H9 (cell line): ENCODE measurements at regions not wholly inside any gene's neighbourhood (a gene's known extent, or its start where the extent isn't known, plus 50 kb on each side); places are given as distances from the start of the nearest gene placed in this dataset.
A peak's percentile ranks its signal among the peaks of the same experiment; 100 is the strongest.

Source experiments
- DNase-seq: peaks from one replicate; pipeline ENCODE4 v3.0.0-alpha.2; 2017
- H2AFZ ChIP-seq: one replicate; pipeline ENCODE4 v1.6.1; 2013; ENCODE audit warnings: mild to moderate bottlenecking, low read length, control low read depth, moderate library complexity
- H2AK5ac ChIP-seq: 2 replicates; pipeline ENCODE4 v1.6.1; 2013; ENCODE audit warnings: low read length, control low read depth, mixed read lengths; ENCODE audit not compliant: insufficient read length
- H2BK120ac ChIP-seq: one replicate; pipeline ENCODE4 v1.6.1; 2013; ENCODE audit warnings: low read depth, mild to moderate bottlenecking, low read length, control low read depth, inconsistent platforms; ENCODE audit not compliant: poor library complexity, severe bottlenecking
- H2BK12ac ChIP-seq: 2 replicates; pipeline ENCODE4 v1.6.1; 2013; ENCODE audit warnings: low read length, control low read depth, mixed read lengths, low read depth; ENCODE audit not compliant: insufficient read length
- H2BK15ac ChIP-seq: 2 replicates; pipeline ENCODE4 v1.6.1; 2013; ENCODE audit warnings: low read depth, low read length, control low read depth
- H2BK20ac ChIP-seq: one replicate; pipeline ENCODE4 v1.6.1; 2013; ENCODE audit warnings: low read depth, mild to moderate bottlenecking, low read length, control low read depth, inconsistent platforms; ENCODE audit not compliant: poor library complexity, severe bottlenecking
- H2BK5ac ChIP-seq: 2 replicates; pipeline ENCODE4 v1.6.1; 2013; ENCODE audit warnings: low read length, control low read depth, mixed read lengths; ENCODE audit not compliant: insufficient read length
- H3K14ac ChIP-seq: 2 replicates; pipeline ENCODE4 v1.6.1; 2013; ENCODE audit warnings: low read length, control low read depth; ENCODE audit not compliant: insufficient read depth
- H3K18ac ChIP-seq: 2 replicates; pipeline ENCODE4 v1.6.1; 2013; ENCODE audit warnings: low read depth, mild to moderate bottlenecking, mixed read lengths, low read length, control low read depth; ENCODE audit not compliant: insufficient read length
- H3K23ac ChIP-seq: 2 replicates; pipeline ENCODE4 v1.6.1; 2013; ENCODE audit warnings: low read length, control low read depth, mixed read lengths, low read depth; ENCODE audit not compliant: insufficient read length
- H3K23me2 ChIP-seq: 2 replicates; pipeline ENCODE4 v1.6.1; 2013; ENCODE audit warnings: low read depth, mild to moderate bottlenecking, mixed read lengths, low read length, control low read depth; ENCODE audit not compliant: insufficient read length, poor library complexity, severe bottlenecking
- H3K27ac ChIP-seq: 2 replicates; pipeline ENCODE4 v1.5.1; 2013; ENCODE audit warnings: low read length, control low read depth, mixed read lengths, low read depth; ENCODE audit not compliant: insufficient read length
- H3K27me3 ChIP-seq: 2 replicates; pipeline ENCODE4 v1.6.1; 2013; ENCODE audit warnings: low read length, control low read depth, inconsistent platforms; ENCODE audit not compliant: insufficient read depth
- H3K4ac ChIP-seq: 2 replicates; pipeline ENCODE4 v1.6.1; 2013; ENCODE audit warnings: low read depth, mild to moderate bottlenecking, control low read depth, inconsistent platforms, low read length, moderate library complexity
- H3K4me1 ChIP-seq: 2 replicates; pipeline ENCODE4 v1.6.1; 2013; ENCODE audit warnings: low read length, control low read depth, inconsistent platforms; ENCODE audit not compliant: insufficient read depth
- H3K4me2 ChIP-seq: 2 replicates; pipeline ENCODE4 v1.6.1; 2013; ENCODE audit warnings: low read length, control low read depth, mixed read lengths; ENCODE audit not compliant: insufficient read length, insufficient read depth
- H3K56ac ChIP-seq: 2 replicates; pipeline ENCODE4 v1.6.1; 2013; ENCODE audit warnings: low read depth, mild to moderate bottlenecking, mixed read lengths, low read length, control low read depth; ENCODE audit not compliant: insufficient read length
- H3K79me1 ChIP-seq: 2 replicates; pipeline ENCODE4 v1.6.1; 2013; ENCODE audit warnings: low read depth, mild to moderate bottlenecking, moderate library complexity, low read length, control low read depth, inconsistent platforms; ENCODE audit not compliant: insufficient read depth, poor library complexity, severe bottlenecking
- H3K79me2 ChIP-seq: 2 replicates; pipeline ENCODE4 v1.6.1; 2013; ENCODE audit warnings: low read length, control low read depth, inconsistent platforms; ENCODE audit not compliant: insufficient read depth
- H3K9ac ChIP-seq: 2 replicates; pipeline ENCODE4 v1.6.1; 2013; ENCODE audit warnings: low read length, control low read depth, mixed read lengths; ENCODE audit not compliant: insufficient read length; ENCODE audit errors: extremely low read depth
- H3K9me3 ChIP-seq: one replicate; pipeline ENCODE4 v1.6.1; 2013; ENCODE audit warnings: low read depth, low read length, inconsistent platforms; ENCODE audit not compliant: control insufficient read depth
- H3T11ph ChIP-seq: one replicate; pipeline ENCODE4 v1.6.1; 2013; ENCODE audit warnings: mild to moderate bottlenecking, low read length, control low read depth, inconsistent platforms
- H4K20me1 ChIP-seq: one replicate; pipeline ENCODE4 v1.6.1; 2013; ENCODE audit not compliant: control insufficient read depth, insufficient read length, insufficient read depth
- H4K5ac ChIP-seq: 2 replicates; pipeline ENCODE4 v1.6.1; 2013; ENCODE audit warnings: low read depth, mild to moderate bottlenecking, mixed read lengths, low read length, control low read depth; ENCODE audit not compliant: insufficient read length
- H4K8ac ChIP-seq: replicated peaks from 2 replicates; pipeline ENCODE4 v1.6.1; 2013; ENCODE audit warnings: low read length, control low read depth, mixed read lengths, low read depth; ENCODE audit not compliant: insufficient read length
- H4K91ac ChIP-seq: 2 replicates; pipeline ENCODE4 v1.6.1; 2013; ENCODE audit warnings: low read depth, mild to moderate bottlenecking, moderate library complexity, mixed read lengths, low read length, control low read depth; ENCODE audit not compliant: insufficient read length
- H3K27ac Mint-ChIP-seq, 3 experiments: 2 replicates in 2 of 3; 3 replicates in 1 of 3; pipeline ENCODE4 v1.8.0; 2020 to 2021; ENCODE audit warnings: mixed read lengths in 3 of 3, mild to moderate bottlenecking in 1 of 3, moderate library complexity in 1 of 3
- H3K27me3 Mint-ChIP-seq: 2 replicates; pipeline ENCODE4 v1.8.0; 2021; ENCODE audit warnings: low read depth, mild to moderate bottlenecking, moderate library complexity, mixed read lengths
- H3K36me3 Mint-ChIP-seq, 3 experiments: 2 replicates in 2 of 3; 3 replicates in 1 of 3; pipeline ENCODE4 v1.8.0; 2020 to 2021; ENCODE audit warnings: low read depth in 3 of 3, mixed read lengths in 3 of 3; ENCODE audit not compliant: insufficient read depth in 1 of 3
- H3K4me1 Mint-ChIP-seq, 2 experiments: 2 replicates each; pipeline ENCODE4 v1.8.0; 2020; ENCODE audit warnings: mixed read lengths in 2 of 2
- H3K4me3 Mint-ChIP-seq, 2 experiments: 2 replicates in 1 of 2; 3 replicates in 1 of 2; pipeline ENCODE4 v1.8.0; 2020 to 2021; ENCODE audit warnings: mild to moderate bottlenecking in 2 of 2, mixed read lengths in 2 of 2, moderate library complexity in 1 of 2
- H3K9me3 Mint-ChIP-seq, 2 experiments: 2 replicates in 1 of 2; 3 replicates in 1 of 2; pipeline ENCODE4 v1.8.0; 2020; ENCODE audit warnings: mild to moderate bottlenecking in 2 of 2, mixed read lengths in 2 of 2, moderate library complexity in 1 of 2
- CTCF ChIP-seq: fragments of 200-600 bp; sonication (generic); conservative IDR thresholded peaks from 3 replicates; pipeline ENCODE4 v1.8.0; 2021; ENCODE audit warnings: antibody characterized with exemption, mild to moderate bottlenecking
- WGBS: extraction: QIAGEN DNeasy Blood & Tissue Kit; methylation state at CpG from one replicate; pipeline ENCODE4 v1.1.7; 2013; ENCODE audit warnings: missing lambda C conversion rate, low lambda C conversion rate, mixed read lengths; ENCODE audit not compliant: insufficient read length; ENCODE audit errors: extremely low coverage; 5-methylcytosine and 5-hydroxymethylcytosine counted together

- Mint-ChIP-seq H3K36me3 (peaks cover 0 to 9% (median 0%) of the 10 kb centered on the region in 3 experiments; a peak in 3 of 7 replicates), H3K9me3 (peaks cover 45 to 83% of the 10 kb centered on the region in 2 experiments), H3K27ac (no peak overlapping the region), H3K4me3 (no peak overlapping the region), H3K27me3 (peaks cover 4% of the 10 kb centered on the region), H3K4me1 (peaks cover 0 to 4% of the 10 kb centered on the region in 2 experiments; a peak in 2 of 4 replicates)
- H3T11ph ChIP-seq, result no peak overlapping the region
- no peaks in the 10 kb centered on the region for H3K4me1 ChIP-seq
- no peak overlapping the region for H3K4ac ChIP-seq
- H3K27me3 ChIP-seq, result no peaks in the 10 kb centered on the region
- no peaks in the 10 kb centered on the region for H4K20me1 ChIP-seq
- H3K79me1 ChIP-seq, result no peaks in the 10 kb centered on the region
- no peak overlapping the region for H4K8ac ChIP-seq
- no peak overlapping the region for H2BK12ac ChIP-seq
- no peak overlapping the region for H4K5ac ChIP-seq
- no peaks in the 10 kb centered on the region for H3K23me2 ChIP-seq
- H2BK5ac ChIP-seq, result no peak overlapping the region
- peak; percentile 83 for TF ChIP-seq CTCF
- H3K27ac ChIP-seq, result no peak overlapping the region
- H3K4me2 ChIP-seq, result peak overlapping the region; percentile 4
- H3K9ac ChIP-seq, result no peak overlapping the region
- no peak overlapping the region for H2BK15ac ChIP-seq
- H3K23ac ChIP-seq, result no peak overlapping the region
- H3K9me3 ChIP-seq, result peaks cover 8% of the 10 kb centered on the region
- WGBS, result no CpG with 5 or more reads among the region's 20 CpGs
- H2AFZ ChIP-seq, result no peak overlapping the region
- H3K79me2 ChIP-seq, result no peaks in the 10 kb centered on the region
- H3K56ac ChIP-seq, result no peak overlapping the region
- H3K18ac ChIP-seq, result no peak overlapping the region
- H2AK5ac ChIP-seq, result no peak overlapping the region
- DNase-seq, result peak; percentile 86
- no peak overlapping the region for H2BK20ac ChIP-seq
- no peak overlapping the region for H4K91ac ChIP-seq
- no peak overlapping the region for H3K14ac ChIP-seq
- H2BK120ac ChIP-seq, result no peak overlapping the region
These were observed 147.6 kb upstream of the FRG1 start for GRCh38 chr4:189792924-189793618.
